SK-N-SH (cell line): ENCODE measurements at regions not wholly inside any gene's neighbourhood (a gene's known extent, or its start where the extent isn't known, plus 50 kb on each side); places are given as distances from the start of the nearest gene placed in this dataset.

Source experiments
- EP300 ChIP-seq, 2 experiments: IDR thresholded peaks; 2 replicates each; pipeline versions ENCODE4 v1.4.0 to v1.6.1; 2012; ENCODE audit warnings: borderline replicate concordance in 1 of 2, low read depth in 1 of 2, low read length in 1 of 2
- RAD21 ChIP-seq: IDR thresholded peaks from 2 replicates; pipeline ENCODE4 v1.6.1; 2012; ENCODE audit warnings: mild to moderate bottlenecking, low read length
- SIN3A ChIP-seq: IDR thresholded peaks from 2 replicates; pipeline ENCODE4 v1.6.1; 2012; ENCODE audit warnings: low read depth, mild to moderate bottlenecking, low read length, moderate library complexity, borderline replicate concordance
- SMC3 ChIP-seq: IDR thresholded peaks from 2 replicates; pipeline ENCODE4 v1.6.1; 2012; ENCODE audit warnings: low read depth, low read length, improper control_type of control experiment
- YY1 ChIP-seq: IDR thresholded peaks from 2 replicates; pipeline ENCODE4 v1.4.0; 2012; ENCODE audit warnings: low read depth, mild to moderate bottlenecking
- TF ChIP-seq, protein P1 (sequence below): fragments of 200-600 bp; sonication (generic); IDR thresholded peaks from 2 replicates; pipeline ENCODE4 v1.6.1; 2017; ENCODE audit warnings: antibody characterized with exemption, mild to moderate bottlenecking, moderate library complexity

- no peak for TF ChIP-seq EP300 (IDR thresholded peaks at IDR 0.05; ENCODE audit: borderline replicate concordance in 1 of 2, low read depth in 1 of 2, low read length in 1 of 2)
- TF ChIP-seq, protein P1, sequence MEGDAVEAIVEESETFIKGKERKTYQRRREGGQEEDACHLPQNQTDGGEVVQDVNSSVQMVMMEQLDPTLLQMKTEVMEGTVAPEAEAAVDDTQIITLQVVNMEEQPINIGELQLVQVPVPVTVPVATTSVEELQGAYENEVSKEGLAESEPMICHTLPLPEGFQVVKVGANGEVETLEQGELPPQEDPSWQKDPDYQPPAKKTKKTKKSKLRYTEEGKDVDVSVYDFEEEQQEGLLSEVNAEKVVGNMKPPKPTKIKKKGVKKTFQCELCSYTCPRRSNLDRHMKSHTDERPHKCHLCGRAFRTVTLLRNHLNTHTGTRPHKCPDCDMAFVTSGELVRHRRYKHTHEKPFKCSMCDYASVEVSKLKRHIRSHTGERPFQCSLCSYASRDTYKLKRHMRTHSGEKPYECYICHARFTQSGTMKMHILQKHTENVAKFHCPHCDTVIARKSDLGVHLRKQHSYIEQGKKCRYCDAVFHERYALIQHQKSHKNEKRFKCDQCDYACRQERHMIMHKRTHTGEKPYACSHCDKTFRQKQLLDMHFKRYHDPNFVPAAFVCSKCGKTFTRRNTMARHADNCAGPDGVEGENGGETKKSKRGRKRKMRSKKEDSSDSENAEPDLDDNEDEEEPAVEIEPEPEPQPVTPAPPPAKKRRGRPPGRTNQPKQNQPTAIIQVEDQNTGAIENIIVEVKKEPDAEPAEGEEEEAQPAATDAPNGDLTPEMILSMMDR, result no peak
- no peak for TF ChIP-seq SIN3A
- no peak for TF ChIP-seq YY1
- no peak for TF ChIP-seq RAD21
- no peak for TF ChIP-seq SMC3
These were observed 1212.3 kb upstream of the GBE1 start for GRCh38 chr3:82973791-82974190.
